ENCODE measurements at regions not wholly inside any gene's neighbourhood (a gene's known extent, or its start where the extent isn't known, plus 50 kb on each side); places are given as distances from the start of the nearest gene placed in this dataset. TPM values are rescaled to one million over a fixed set of nuclear protein-coding genes. Genes with fewer than 3 reads are reported as not detected.

Small RNAs in the stretch of these regions (small RNA-seq; reads per million reads assigned to genes)
- gene Z96811.1, result not detected
